Fibroblast of lung (primary cell): ENCODE measurements at regions not wholly inside any gene's neighbourhood (a gene's known extent, or its start where the extent isn't known, plus 50 kb on each side); places are given as distances from the start of the nearest gene placed in this dataset.

Source experiments
- CTCF ChIP-seq, 2 donors: IDR thresholded peaks in 1 of 2; conservative IDR thresholded peaks in 1 of 2; 1 replicate in 1 of 2; 2 replicates in 1 of 2; pipeline ENCODE4 v1.5.1; 2011 to 2012; ENCODE audit warnings: low read length in 2 of 2, control low read depth in 1 of 2, inconsistent platforms in 1 of 2, low read depth in 1 of 2, mild to moderate bottlenecking in 1 of 2
- EZH2 ChIP-seq: IDR thresholded peaks from 2 replicates; pipeline ENCODE4 v1.5.1; 2012; ENCODE audit warnings: low read length, control low read depth, mild to moderate bottlenecking; ENCODE audit errors: missing control alignments

DNA sequence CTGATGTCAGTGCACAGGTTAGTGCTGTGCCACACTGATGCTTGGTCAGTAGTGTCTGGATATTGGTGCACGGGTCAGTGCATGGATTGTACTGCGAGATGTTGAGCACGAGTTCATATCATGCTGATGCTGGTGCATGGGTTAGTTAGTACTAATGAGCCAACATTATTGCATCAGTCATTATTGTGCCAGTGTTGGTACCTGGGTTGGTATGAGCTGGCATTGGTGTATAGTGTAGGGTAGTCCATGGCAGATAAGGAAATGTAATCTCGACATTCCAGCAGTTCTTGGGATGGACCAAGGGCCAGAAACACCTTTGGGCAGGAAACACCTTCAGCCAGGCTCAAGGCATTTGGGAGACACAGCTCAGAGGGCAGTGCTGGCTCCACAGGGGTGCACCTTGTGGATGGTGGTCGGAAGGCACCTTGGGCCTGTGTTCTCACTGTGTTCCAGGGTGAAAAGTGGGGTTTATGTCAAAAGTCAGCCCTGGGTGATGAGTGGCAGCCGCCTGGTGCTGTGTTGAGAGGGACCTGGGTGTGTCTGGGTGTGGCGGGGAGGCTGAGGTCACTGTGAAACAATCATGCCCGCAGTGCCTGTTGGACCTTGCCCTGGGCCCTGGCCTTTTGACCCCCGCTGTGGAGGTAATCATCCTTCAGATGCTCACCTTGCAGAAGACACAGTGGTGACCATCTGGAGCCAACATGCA, 100.7 kb upstream of the ZNF469 start:
- TF ChIP-seq CTCF (conservative IDR thresholded peaks at IDR 0.05 in 1 of 2, IDR thresholded peaks at IDR 0.05 in 1 of 2; ENCODE audit: low read depth in 1 of 2, low read length in 2 of 2): no peak
- TF ChIP-seq EZH2: no peak
